ENCODE measurements at regions not wholly inside any gene's neighbourhood (a gene's known extent, or its start where the extent isn't known, plus 50 kb on each side); places are given as distances from the start of the nearest gene placed in this dataset.

- POLR2A ChIA-PET = no interaction called here
- CTCF ChIA-PET = no interaction called here
Measured at GRCh38 chr20:11186301-11187008, 512.7 kb upstream of the JAG1 start.

- POLR2A ChIA-PET = no interaction called here
- CTCF ChIA-PET = no interaction called here
Measured at GRCh38 chr20:11188843-11189603, 515.2 kb upstream of the JAG1 start.

DNA sequence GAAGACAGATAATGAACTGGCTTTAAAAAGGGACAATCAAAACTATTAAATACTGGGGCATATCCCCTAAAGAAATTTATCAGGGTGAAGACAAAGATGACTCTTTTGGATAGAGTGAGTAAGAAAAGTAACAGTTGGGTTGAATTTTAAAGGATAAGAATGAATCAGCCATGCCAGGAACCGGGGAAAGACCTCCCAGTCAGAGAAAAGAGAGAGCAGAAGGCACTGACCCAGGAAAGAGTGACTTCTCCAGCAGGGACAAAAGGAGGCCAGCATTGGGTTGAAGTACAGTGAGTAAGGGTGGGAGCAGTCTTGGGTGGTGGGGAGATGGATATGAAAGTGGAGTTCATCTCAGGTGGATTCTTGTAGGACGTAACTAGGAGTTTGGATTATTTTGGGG, 516.9 kb upstream of the JAG1 start:
- ChIA-PET CTCF (no interaction called here), POLR2A (no interaction called here)

DNA sequence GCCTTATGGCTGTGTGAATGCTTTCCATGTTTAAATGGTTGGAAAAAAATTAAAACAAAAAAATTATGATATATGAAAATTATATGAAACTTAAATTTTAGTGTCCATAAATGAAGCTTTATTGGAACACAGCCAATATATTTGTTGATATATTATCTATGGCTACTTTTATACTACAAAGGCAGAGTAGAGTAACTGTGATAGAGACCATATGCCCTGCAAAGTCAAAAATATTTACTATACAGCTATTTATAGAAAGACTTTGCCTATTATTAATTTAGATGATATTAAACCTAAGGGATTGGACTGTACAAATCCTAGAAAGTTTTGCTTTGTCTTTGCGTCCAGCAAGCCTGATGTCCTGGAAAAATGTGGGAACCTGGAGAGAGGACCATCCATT, 518.3 kb upstream of the JAG1 start:
- ChIA-PET POLR2A (no interaction called here), CTCF (no interaction called here)

GRCh38 chr20:11193241-11193640, 519.4 kb upstream of the JAG1 start:
- POLR2A ChIA-PET = no interaction called here
- CTCF ChIA-PET = no interaction called here

DNA sequence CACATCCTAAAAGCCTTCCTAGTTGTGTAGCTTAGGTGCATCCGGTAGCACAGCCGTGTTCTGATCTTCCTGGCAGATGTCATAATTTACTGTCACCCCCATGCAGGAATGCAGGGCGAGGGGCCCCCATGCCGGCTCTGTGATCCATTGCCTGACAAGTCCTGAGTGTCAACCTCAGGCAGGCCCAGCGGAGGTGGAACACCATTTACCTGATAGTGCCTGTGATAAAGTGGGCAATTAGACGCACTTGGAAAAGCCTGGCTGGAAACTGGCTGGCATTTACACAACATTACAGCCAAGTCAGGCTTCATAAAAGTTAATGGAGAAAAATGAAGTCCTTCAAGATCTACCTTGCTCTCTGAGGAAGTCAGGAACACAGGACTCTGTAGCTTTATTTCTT, 521.4 kb upstream of the JAG1 start:
- CTCF ChIA-PET = no interaction called here

GRCh38 chr20:11195899-11196558, 522.2 kb upstream of the JAG1 start:
- CTCF ChIA-PET = interaction anchor here (0.6 kb wide), 1 partner anchor 235 kb away, joined by 3 read pairs; no protein-coding TSS in a partner anchor
- POLR2A ChIA-PET = no interaction called here

More for the DNA sequence above, 521.4 kb upstream of the JAG1 start:
- POLR2A ChIA-PET = no interaction called here

GRCh38 chr20:11197851-11198250, 524.1 kb upstream of the JAG1 start:
- ChIA-PET CTCF (no interaction called here), POLR2A (no interaction called here)

- CTCF ChIA-PET = no interaction called here
- POLR2A ChIA-PET = no interaction called here
Measured at GRCh38 chr20:11200423-11200822, 526.6 kb upstream of the JAG1 start.

DNA sequence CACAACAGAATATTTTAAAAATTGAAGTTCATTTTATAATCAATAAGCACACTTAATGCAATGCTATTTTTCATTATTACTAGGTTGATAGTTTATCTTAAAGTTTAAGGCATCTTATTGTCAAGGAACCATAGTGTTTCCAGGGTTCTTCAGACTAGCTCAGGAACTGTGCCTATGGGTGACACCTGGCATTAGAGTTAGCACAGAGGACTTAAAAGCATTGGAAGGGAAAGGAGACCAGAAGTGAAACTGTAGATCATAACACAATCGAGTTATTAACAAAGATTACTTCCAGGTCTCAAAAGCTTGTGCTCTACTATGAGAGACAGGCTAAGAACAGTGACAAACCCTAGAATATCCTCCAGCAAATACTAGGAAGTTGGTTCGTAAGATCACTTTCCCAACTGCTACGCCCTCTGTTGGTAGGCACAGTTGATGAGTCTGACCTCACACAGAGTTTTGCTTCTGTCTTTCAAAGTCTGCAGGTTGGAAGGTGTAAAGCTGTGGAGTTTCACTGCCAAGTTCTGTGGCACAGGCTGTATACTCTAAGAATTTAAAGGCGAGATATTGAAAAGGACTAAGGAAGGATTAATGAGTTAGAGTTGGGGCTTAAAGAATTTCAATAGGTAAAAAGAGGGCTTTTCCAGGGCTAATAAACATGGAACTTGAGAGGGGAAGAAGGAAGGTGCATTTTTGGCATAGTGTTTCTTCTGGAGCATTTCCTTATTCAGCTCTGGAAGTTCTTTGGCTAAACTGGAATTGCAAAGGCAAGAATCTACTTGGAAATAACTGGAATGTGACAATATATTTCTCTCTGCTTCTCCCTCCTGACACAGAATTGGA, 531.3 kb upstream of the JAG1 start:
- ChIA-PET CTCF (interaction anchor here (0.6 kb wide), 1 partner anchor 24 kb away, joined by 3 read pairs; no protein-coding TSS in a partner anchor), POLR2A (no interaction called here)

DNA sequence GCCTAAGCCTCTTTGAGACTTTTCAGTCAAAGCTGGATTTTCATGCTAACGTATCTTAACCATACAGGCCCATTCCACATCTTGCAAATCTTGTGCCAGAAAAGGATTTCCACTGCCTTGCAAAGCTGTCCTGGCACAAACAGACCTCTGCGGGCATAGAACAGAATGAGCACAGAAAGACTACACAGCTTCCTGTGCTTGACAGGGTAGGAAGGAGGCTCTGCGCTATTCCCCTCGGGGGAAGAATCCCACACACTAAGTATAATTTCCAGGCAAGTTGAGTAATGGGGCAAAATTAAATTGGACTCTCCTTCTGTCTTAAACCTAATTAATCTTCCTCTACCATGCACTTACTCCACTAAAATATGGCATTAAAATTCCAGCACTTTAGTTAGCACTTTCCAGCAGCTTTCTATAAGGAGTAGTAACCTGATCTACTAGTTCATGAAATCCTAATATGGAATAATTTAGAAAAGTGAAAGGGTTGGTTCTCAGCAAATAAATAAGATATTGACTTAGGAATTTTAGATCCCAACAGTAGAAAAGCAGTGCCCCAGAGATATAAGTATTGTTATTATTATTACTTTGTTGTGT, 532.1 kb upstream of the JAG1 start:
- POLR2A ChIA-PET = no interaction called here
- CTCF ChIA-PET = interaction anchor here (0.6 kb wide), 1 partner anchor 25 kb away, joined by 3 read pairs; no protein-coding TSS in a partner anchor

- CTCF ChIA-PET = no interaction called here
- POLR2A ChIA-PET = no interaction called here
Measured at GRCh38 chr20:11207749-11208502, 534.1 kb upstream of the JAG1 start.

- ChIA-PET CTCF (no interaction called here), POLR2A (no interaction called here)
Measured at GRCh38 chr20:11210611-11211010, 536.8 kb upstream of the JAG1 start.

- ChIA-PET CTCF (no interaction called here), POLR2A (no interaction called here)
Measured at GRCh38 chr20:11212272-11212671, 538.5 kb upstream of the JAG1 start.

GRCh38 chr20:11212902-11213301, 539.1 kb upstream of the JAG1 start:
- POLR2A ChIA-PET = no interaction called here
- CTCF ChIA-PET = no interaction called here

- CTCF ChIA-PET = no interaction called here
- POLR2A ChIA-PET = no interaction called here
Measured at GRCh38 chr20:11214256-11214840, 540.5 kb upstream of the JAG1 start.

- POLR2A ChIA-PET = no interaction called here
- CTCF ChIA-PET = no interaction called here
Measured at GRCh38 chr20:11216451-11217314, 542.9 kb upstream of the JAG1 start.

Measured in activated CD8-positive, alpha-beta memory T cell treated with anti-CD3 and anti-CD28 coated beads for 36 hours (primary cell).